ENCODE measurements at regions not wholly inside any gene's neighbourhood (a gene's known extent, or its start where the extent isn't known, plus 50 kb on each side); places are given as distances from the start of the nearest gene placed in this dataset.
A peak's percentile ranks its signal among the peaks of the same experiment; 100 is the strongest.
"Not testable (repeated sequence)": the region's sequence is repeated elsewhere in the genome, so short reads cannot be mapped to it uniquely, and the experiment has no call there.

DNA sequence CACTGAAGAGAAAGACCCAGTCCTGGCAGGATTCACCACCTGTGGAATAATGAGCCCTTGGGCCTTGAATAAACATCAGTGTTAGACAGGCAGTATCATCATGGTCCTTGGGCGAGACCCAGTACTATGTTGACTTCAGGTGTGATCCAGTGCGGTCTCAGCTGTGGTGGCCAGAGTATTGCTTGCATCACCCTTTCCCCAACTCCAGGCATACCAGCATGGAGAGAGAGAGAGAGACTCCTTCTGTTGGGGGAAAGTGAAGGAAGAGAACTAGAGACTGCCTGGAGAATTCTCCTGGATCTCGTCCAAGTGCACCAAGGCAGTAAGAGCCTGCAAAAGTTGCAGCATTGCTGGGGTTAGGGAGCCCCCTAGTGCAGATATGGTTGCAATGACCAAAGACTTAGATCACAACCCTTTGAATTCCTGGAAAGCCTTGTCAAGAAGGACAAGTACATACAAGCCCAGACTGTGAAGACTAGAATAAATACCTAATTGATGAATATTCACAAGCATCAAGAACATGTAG, 61.1 kb upstream of the VAMP7 start:
- Histone ChIP-seq H3K9ac (ENCODE audit: low read length) (no peak overlapping the region), H3K4me3 (ENCODE audit: low read length) (no peak overlapping the region), H3K36me3 (ENCODE audit: control insufficient read depth, insufficient read depth, low read length) (no peaks in the 10 kb centered on the region), H3K4me1 (ENCODE audit: control insufficient read depth, insufficient read depth, low read length) (no peaks in the 10 kb centered on the region), H3K9me3 (ENCODE audit: control insufficient read depth, low read length) (no peaks in the 10 kb centered on the region), H3K27me3 (ENCODE audit: control insufficient read depth, insufficient read depth, low read length) (no peaks in the 10 kb centered on the region)

- no peak overlapping the region for H3K4me3 ChIP-seq (ENCODE audit: low read length)
- H3K9ac ChIP-seq (ENCODE audit: low read length), result no peak overlapping the region
- no peaks in the 10 kb centered on the region for H3K4me1 ChIP-seq (ENCODE audit: control insufficient read depth, insufficient read depth, low read length)
These were observed 61.6 kb upstream of the VAMP7 start for GRCh38 chrX:155819525-155819924.

GRCh38 chrX:155814391-155814790, 66.8 kb upstream of the VAMP7 start:
- not testable (repeated sequence) for H3K27me3 ChIP-seq (ENCODE audit: control insufficient read depth, insufficient read depth, low read length); H3K9me3 ChIP-seq (ENCODE audit: control insufficient read depth, low read length); H3K4me1 ChIP-seq (ENCODE audit: control insufficient read depth, insufficient read depth, low read length); H3K9ac ChIP-seq (ENCODE audit: low read length); H3K36me3 ChIP-seq (ENCODE audit: control insufficient read depth, insufficient read depth, low read length); H3K4me3 ChIP-seq (ENCODE audit: low read length)

More at GRCh38 chrX:155819525-155819924, 61.6 kb upstream of the VAMP7 start:
- Histone ChIP-seq H3K9me3 (ENCODE audit: control insufficient read depth, low read length) (no peaks in the 10 kb centered on the region), H3K36me3 (ENCODE audit: control insufficient read depth, insufficient read depth, low read length) (no peaks in the 10 kb centered on the region), H3K27me3 (ENCODE audit: control insufficient read depth, insufficient read depth, low read length) (no peaks in the 10 kb centered on the region)

- Histone ChIP-seq H3K9me3 (ENCODE audit: control insufficient read depth, low read length) (no peaks in the 10 kb centered on the region), H3K9ac (ENCODE audit: low read length) (no peak overlapping the region), H3K4me1 (ENCODE audit: control insufficient read depth, insufficient read depth, low read length) (no peaks in the 10 kb centered on the region), H3K27me3 (ENCODE audit: control insufficient read depth, insufficient read depth, low read length) (no peaks in the 10 kb centered on the region), H3K4me3 (ENCODE audit: low read length) (no peak overlapping the region), H3K36me3 (ENCODE audit: control insufficient read depth, insufficient read depth, low read length) (no peaks in the 10 kb centered on the region)
These were observed 101.3 kb upstream of the VAMP7 start for GRCh38 chrX:155779831-155780230.

- no peak overlapping the region for H3K4me3 ChIP-seq (ENCODE audit: low read length)
- H3K36me3 ChIP-seq (ENCODE audit: control insufficient read depth, insufficient read depth, low read length), result no peaks in the 10 kb centered on the region
- no peak overlapping the region for H3K9ac ChIP-seq (ENCODE audit: low read length)
- H3K27me3 ChIP-seq (ENCODE audit: control insufficient read depth, insufficient read depth, low read length), result no peaks in the 10 kb centered on the region
- no peaks in the 10 kb centered on the region for H3K9me3 ChIP-seq (ENCODE audit: control insufficient read depth, low read length)
- H3K4me1 ChIP-seq (ENCODE audit: control insufficient read depth, insufficient read depth, low read length), result no peaks in the 10 kb centered on the region
These were observed 102.1 kb upstream of the VAMP7 start for GRCh38 chrX:155778844-155779553.

- no peak overlapping the region for H3K9ac ChIP-seq (ENCODE audit: low read length)
These were observed 106.8 kb upstream of the VAMP7 start for GRCh38 chrX:155774387-155774786.

DNA sequence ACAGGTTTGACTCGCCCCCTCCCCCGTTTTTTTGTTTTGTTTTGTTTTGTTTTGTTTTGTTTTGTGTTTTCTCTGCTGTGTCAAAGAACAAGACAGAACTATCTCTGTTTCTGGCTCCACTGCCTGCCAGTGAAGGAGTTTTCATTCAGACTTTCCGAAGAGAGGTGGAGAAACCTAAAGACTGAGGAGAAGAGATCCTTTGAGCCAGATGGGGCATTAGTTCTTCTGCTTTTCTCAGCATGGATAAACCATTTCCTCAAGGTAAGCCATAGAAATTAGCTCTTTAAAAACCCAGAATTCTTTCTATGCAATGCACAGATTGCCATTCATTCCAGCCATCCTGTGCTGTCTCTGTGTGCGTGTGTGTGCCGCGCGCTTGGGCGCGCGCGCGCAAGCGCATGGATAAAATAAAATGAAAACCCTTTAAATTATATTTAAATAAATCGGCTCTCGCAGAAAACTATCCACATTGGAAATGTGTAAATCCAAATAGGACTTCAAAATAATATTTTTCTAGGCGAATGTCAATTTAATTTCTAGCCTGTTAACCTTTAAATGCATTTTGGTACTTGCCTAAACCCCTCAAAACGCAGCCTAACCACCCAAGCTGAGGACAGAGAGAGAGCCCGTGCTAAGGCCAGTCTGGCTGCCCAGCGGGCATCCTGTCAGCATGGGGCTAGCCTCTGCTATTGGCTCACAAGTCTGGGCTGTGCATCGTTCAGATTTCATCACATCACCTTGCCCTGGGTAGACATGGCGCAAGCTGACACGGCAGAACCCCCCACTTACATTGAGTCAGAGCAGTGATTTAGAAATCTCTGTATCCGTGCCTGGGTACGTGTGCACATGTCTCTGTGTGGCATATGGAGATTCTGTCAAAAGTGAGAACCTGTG, 113.0 kb upstream of the VAMP7 start:
- Histone ChIP-seq H3K4me3 (ENCODE audit: low read length) (no peak overlapping the region), H3K36me3 (ENCODE audit: control insufficient read depth, insufficient read depth, low read length) (no peaks in the 10 kb centered on the region), H3K4me1 (ENCODE audit: control insufficient read depth, insufficient read depth, low read length) (no peaks in the 10 kb centered on the region), H3K27me3 (ENCODE audit: control insufficient read depth, insufficient read depth, low read length) (no peaks in the 10 kb centered on the region), H3K9ac (ENCODE audit: low read length) (no peak overlapping the region), H3K9me3 (ENCODE audit: control insufficient read depth, low read length) (no peaks in the 10 kb centered on the region)

More at GRCh38 chrX:155774387-155774786, 106.8 kb upstream of the VAMP7 start:
- no peaks in the 10 kb centered on the region for H3K36me3 ChIP-seq (ENCODE audit: control insufficient read depth, insufficient read depth, low read length)
- H3K27me3 ChIP-seq (ENCODE audit: control insufficient read depth, insufficient read depth, low read length), result no peaks in the 10 kb centered on the region
- H3K4me3 ChIP-seq (ENCODE audit: low read length), result no peak overlapping the region
- no peaks in the 10 kb centered on the region for H3K9me3 ChIP-seq (ENCODE audit: control insufficient read depth, low read length)
- H3K4me1 ChIP-seq (ENCODE audit: control insufficient read depth, insufficient read depth, low read length), result no peaks in the 10 kb centered on the region

GRCh38 chrX:155767051-155767875, 113.9 kb upstream of the VAMP7 start:
- Histone ChIP-seq H3K4me3 (ENCODE audit: low read length) (peak overlapping the region; percentile 23), H3K36me3 (ENCODE audit: control insufficient read depth, insufficient read depth, low read length) (no peaks in the 10 kb centered on the region), H3K27me3 (ENCODE audit: control insufficient read depth, insufficient read depth, low read length) (no peaks in the 10 kb centered on the region), H3K9ac (ENCODE audit: low read length) (peak overlapping the region; percentile 28), H3K4me1 (ENCODE audit: control insufficient read depth, insufficient read depth, low read length) (no peaks in the 10 kb centered on the region), H3K9me3 (ENCODE audit: control insufficient read depth, low read length) (no peaks in the 10 kb centered on the region)

DNA sequence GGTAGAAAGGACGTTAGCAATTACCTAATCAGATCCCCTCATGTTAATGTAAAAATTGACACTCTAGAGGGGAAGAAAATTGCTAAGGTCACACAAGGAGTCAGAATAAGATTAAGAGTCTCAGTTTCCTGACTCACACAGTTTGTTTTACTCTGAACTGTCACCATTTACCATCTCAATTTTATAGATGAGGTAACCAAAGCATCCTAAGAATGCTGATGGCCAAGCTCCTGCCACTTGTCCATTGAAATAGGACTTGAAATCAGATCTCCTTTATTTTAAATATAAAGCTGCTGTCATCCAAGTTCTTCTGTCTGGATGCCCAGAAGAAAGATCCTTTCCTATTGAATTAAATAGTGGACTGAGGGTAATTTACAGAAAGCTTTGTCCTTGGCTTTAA, 114.8 kb upstream of the VAMP7 start:
- Histone ChIP-seq H3K9ac (ENCODE audit: low read length) (no peak overlapping the region), H3K4me3 (ENCODE audit: low read length) (no peak overlapping the region), H3K27me3 (ENCODE audit: control insufficient read depth, insufficient read depth, low read length) (no peaks in the 10 kb centered on the region), H3K36me3 (ENCODE audit: control insufficient read depth, insufficient read depth, low read length) (no peaks in the 10 kb centered on the region), H3K9me3 (ENCODE audit: control insufficient read depth, low read length) (no peaks in the 10 kb centered on the region), H3K4me1 (ENCODE audit: control insufficient read depth, insufficient read depth, low read length) (no peaks in the 10 kb centered on the region)

GRCh38 chrX:155761185-155761584, 120.0 kb upstream of the VAMP7 start:
- Histone ChIP-seq H3K27me3 (ENCODE audit: control insufficient read depth, insufficient read depth, low read length) (no peaks in the 10 kb centered on the region), H3K4me1 (ENCODE audit: control insufficient read depth, insufficient read depth, low read length) (no peaks in the 10 kb centered on the region), H3K4me3 (ENCODE audit: low read length) (no peak overlapping the region), H3K36me3 (ENCODE audit: control insufficient read depth, insufficient read depth, low read length) (no peaks in the 10 kb centered on the region), H3K9me3 (ENCODE audit: control insufficient read depth, low read length) (no peaks in the 10 kb centered on the region), H3K9ac (ENCODE audit: low read length) (no peak overlapping the region)

DNA sequence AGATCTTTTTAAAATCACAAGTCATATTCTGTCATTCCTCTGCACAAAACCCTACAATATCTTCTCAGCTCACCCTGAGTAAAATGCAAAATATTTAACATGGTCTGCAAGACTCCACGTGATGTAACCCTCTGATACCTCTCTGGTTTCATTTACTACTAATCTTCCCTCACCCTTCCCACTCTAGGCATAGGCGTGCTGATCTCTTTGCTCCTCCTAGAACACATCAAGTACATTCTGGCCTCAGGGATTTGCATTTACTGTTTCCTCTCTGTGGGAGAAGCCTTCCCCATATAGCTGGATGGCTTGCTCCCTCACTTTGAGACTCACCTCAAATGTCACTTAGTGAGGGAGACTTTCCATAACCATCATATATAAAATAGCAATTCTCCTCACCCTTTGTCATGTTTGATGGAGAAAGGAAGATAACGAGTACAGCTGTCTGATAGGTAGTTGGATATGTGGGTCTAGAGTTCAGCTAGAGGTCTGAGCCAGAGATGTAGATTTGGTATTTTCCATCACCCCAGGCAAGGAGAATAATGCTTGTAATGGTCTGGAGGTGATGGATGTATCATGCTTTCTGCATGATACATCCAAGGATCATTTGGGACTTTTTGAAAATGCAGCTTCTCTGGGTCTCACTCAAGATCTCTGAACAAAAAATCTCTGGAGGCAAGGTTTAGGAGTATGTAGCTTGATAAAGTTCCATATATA, 123.9 kb upstream of the VAMP7 start:
- no peaks in the 10 kb centered on the region for H3K27me3 ChIP-seq (ENCODE audit: control insufficient read depth, insufficient read depth, low read length)
- H3K36me3 ChIP-seq (ENCODE audit: control insufficient read depth, insufficient read depth, low read length), result no peaks in the 10 kb centered on the region
- no peaks in the 10 kb centered on the region for H3K4me1 ChIP-seq (ENCODE audit: control insufficient read depth, insufficient read depth, low read length)
- no peak overlapping the region for H3K4me3 ChIP-seq (ENCODE audit: low read length)
- no peaks in the 10 kb centered on the region for H3K9me3 ChIP-seq (ENCODE audit: control insufficient read depth, low read length)
- H3K9ac ChIP-seq (ENCODE audit: low read length), result no peak overlapping the region
